HG03521 (cell line): ENCODE measurements at regions not wholly inside any gene's neighbourhood (a gene's known extent, or its start where the extent isn't known, plus 50 kb on each side); places are given as distances from the start of the nearest gene placed in this dataset.
"Not testable (repeated sequence)": the region's sequence is repeated elsewhere in the genome, so short reads cannot be mapped to it uniquely, and the experiment has no call there.

Experiments used
- ATAC-seq: cut with Tn5 transposase; IDR thresholded peaks from one replicate; pipeline ENCODE4 v1.9.1; 2021; ENCODE audit warnings: mild to moderate bottlenecking, moderate library complexity; ENCODE audit not compliant: unreplicated experiment

GRCh38 chr20:18876394-18876793 lies 62.8 kb downstream of the SCP2D1 start:
- not testable (repeated sequence) for ATAC-seq

GRCh38 chr20:18879262-18879661 lies 65.7 kb downstream of the SCP2D1 start:
- no peak for ATAC-seq

DNA sequence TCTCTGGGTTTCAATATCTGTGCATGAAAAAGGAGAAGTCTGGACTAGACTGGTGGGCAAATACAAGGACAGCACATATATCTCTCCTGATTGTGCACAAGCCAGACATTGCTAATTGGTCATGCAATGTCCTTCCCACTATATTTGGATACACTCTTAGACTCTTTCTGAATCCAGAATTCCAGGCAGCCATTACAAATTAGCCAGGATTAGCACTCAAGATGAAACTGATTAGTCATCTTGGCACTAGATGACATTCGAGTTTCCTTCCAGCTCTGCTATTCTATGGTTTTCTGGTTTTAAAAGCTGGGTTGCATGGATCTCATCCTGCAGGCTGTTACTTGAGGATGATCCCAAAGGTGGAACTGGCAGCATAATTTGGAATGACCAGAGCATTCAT lies 73.2 kb downstream of the SCP2D1 start:
- ATAC-seq: no peak

DNA sequence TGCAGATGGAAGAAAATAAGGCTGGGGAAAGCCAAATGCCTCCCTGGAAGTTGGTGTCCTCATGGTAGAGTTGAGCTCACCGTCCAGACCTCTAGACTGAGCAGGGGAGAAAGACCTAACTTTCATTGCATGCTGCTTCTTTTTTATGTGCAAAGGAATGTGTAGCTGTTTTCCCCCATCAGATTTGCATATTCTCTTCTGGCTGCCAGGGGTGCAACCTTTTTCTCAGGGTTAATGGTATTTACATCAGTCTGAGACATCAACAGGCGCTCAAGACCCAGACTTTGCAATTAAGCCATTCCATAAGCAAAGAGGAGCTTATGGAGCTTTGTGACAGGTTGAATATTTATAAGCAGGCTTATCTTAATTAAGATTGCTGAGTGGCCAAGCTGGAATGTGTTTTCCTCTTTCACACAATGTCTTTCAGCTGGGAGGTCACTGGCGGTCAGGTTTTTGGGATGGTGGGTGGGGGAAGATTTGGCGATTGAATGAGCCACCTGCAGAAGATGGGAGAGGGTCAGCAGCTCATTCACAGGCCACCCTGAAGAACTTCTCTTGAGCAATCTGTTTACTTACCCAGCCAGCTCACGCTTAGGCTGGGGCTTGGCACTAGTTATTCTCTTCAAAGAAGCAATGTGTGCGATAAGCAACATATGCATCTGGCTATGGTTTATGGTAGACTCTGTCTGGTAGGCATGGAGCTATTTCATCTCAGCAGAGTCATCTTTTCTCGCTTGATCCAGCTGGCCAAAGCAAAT lies 88.6 kb downstream of the SCP2D1 start:
- ATAC-seq: no peak

- ATAC-seq: no peak
These were observed 90.6 kb downstream of the SCP2D1 start for GRCh38 chr20:18904192-18904591.

DNA sequence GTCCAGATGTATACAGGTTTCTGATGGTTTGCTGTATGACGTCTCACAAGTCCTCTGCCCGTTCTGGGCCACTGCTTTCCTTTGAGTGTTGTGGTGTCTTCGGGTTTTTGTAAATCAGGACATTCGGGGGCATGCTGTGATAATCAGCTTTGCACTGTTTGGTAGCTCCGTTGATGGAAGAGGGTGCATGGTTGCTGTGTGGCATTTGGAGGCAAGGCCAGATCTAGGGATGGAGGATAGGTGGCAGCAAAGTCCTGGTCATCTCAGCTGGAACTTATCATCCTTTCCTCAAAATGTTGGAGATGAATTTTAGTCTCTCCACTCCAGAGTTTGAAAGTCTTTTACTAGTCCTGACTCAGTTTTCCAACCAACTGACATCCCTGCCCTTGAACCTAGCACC lies 91.0 kb downstream of the SCP2D1 start:
- ATAC-seq: no peak

- no peak for ATAC-seq
These were observed 92.5 kb downstream of the SCP2D1 start for GRCh38 chr20:18906046-18906445.

DNA sequence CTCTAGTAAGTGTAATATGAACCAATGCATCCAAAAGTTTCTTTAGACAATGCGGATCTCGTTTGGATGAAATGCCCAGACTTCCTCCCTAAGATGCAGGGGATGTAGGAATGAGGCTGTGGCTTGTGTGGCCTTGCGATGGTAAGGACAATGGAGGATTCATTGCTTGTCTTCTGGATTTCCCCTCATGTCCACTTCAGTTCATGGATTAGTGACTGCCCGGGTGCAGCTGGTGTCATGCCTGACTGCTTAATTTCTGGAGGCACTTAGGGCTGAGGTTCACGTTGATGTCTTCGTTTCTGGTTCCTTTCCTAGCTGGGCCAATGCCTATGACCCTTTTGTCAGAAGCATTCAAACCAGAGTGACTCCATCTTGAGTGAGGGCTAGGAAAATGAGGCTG lies 93.8 kb downstream of the SCP2D1 start:
- ATAC-seq: no peak

DNA sequence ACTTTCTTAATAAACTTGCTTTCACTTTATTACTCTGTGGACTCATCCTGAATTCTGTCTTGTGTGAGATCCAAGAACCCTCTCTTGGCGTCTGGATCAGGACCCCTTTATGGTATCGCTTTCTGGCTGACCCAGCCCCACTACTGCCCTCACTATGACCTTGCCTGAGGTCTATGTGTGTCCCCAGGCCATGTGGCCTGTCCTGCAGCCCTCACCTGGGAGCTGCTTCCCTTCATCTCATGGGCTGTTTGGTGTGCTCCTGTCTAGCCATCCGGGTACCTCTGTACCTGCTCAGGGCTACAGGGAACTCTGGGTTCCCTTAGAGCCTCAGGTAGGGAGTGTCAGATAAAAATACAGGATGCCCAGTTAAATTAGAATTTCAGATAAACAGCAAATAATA lies 94.5 kb downstream of the SCP2D1 start:
- ATAC-seq: no peak

GRCh38 chr20:18909254-18909653 lies 95.7 kb downstream of the SCP2D1 start:
- no peak for ATAC-seq

DNA sequence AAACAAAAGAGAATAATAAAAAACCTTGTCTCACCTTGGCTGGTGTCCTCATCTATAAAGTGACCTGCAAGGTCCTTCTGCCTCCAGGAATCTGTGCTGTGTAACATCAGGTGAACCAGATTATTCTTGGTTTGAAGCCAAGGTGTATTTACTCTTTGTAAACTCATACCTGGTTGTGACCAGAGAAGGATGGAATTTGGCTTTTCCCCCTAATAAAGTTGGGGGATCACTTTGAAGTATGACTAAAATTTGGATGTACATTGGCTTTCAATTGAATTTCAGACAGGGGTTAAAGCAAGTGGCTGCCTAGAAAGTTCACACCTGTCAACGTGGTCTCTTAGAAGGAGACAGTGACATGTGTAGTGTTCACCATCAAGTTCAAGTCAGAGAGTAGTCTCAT lies 100.1 kb downstream of the SCP2D1 start:
- no peak for ATAC-seq

DNA sequence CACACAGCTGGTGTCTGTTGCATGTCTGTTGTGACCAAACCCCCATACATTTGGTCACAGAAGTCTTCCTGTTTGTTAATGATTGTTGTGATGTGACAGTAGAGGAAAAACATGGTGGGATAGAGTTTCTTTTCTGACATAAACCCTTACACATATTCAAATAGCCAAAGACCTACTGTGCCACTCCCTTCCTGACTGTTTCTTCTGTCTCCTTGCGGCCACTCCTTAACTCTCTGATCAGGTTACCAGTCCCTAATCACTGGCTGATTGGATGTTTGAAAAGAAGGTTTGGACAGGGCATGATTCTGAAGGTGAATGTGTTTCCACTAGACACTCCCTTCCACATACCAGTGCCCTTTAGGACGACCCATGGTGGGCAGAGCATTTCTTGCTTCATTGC lies 101.2 kb downstream of the SCP2D1 start:
- no peak for ATAC-seq

DNA sequence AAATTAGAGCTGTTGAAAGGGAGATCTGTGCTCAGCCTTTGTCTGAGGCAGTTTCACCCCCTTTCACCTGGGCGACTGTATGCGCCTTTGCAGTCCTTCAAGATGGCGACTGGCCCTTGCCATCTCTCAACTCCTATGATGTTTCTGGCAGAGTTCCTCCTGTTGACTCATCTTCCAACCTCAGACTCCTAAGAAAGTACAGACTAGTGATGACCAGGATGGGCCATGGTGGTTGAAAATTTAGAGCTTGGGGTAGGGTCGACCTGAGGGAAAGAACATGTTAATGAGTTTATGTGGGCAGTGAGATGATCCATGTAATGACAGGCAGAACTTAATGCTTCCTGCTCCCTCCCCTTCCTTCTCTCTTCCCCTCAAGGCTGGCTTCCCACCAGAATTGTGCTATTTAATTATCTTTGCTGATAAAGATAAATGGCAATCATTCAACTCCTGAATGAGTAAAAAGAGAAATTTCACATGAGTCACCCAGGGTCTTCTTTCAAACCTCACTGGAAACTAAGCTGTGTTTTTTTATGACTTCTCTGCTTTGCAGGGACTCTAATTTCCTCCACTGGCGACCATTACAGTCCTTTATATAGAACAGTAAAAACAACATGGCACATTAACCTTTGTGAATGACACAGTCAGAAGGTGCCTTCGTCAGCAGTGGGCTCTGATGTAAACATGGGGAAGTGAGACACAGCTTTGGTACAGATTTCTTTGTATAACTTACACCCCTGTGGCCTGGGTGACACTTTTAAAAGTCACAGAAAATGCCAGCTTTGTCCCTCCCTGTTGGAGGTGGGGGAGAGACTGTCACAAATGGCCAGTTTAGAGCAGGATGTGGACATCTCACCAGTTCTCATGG lies 103.5 kb downstream of the SCP2D1 start:
- no peak for ATAC-seq

GRCh38 chr20:18919996-18920395 lies 106.4 kb downstream of the SCP2D1 start:
- ATAC-seq: no peak

DNA sequence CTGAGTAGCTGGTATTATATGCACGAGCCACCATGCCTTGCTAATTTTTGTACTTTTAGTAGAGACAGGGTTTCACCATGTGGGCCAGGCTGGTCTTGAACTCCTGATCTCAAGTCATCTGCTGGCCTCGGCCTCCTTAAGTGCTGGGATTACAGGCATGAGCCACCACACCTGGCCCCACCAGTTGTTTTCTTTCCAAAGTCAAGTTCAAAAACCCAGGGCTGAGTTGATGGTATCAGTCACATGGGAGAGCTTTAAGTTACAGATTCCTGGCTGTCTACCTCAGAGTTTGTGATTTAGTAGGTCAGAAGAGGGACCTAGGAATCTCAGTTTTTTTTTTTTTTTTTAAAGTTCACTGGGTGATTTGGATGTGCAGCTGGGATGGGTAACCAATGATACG lies 107.7 kb downstream of the SCP2D1 start:
- no peak for ATAC-seq

DNA sequence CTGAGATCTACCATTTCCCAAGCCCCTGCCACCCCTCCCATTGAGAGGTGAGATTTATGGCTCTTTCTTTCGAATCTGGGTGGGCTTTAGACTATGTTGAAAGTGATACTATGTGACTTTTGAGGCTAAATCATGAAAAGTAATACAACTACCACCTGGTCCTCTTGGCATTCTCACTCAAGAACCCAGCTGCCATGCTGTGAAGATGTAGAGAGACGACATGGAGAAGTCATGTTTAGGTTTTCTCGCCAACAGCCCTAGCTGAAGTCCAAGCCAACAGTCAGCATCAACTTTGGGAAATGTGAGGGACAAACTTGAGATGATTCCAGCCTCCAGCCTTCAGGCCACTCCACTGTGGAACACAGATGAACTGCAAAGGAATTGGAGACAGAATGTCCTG lies 108.7 kb downstream of the SCP2D1 start:
- ATAC-seq: no peak

DNA sequence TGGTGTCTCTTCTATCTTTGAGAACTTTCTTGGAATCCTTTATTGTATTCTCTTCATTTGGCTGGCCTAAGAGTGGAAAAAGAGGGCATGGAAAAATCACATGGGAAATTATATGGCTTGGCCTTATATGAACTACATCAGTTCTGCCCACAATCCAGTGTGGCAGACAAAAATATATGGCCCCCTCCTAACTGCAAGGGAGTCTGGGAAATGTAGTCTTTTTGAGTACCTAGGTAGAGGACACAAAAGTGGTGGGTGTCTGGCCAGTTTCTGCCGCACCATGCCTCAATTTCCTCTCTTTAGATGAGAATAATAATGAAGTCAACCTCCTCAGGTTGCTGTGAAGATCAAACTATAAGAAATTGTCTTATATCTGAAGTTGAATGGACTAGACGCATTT lies 109.3 kb downstream of the SCP2D1 start:
- ATAC-seq: no peak

DNA sequence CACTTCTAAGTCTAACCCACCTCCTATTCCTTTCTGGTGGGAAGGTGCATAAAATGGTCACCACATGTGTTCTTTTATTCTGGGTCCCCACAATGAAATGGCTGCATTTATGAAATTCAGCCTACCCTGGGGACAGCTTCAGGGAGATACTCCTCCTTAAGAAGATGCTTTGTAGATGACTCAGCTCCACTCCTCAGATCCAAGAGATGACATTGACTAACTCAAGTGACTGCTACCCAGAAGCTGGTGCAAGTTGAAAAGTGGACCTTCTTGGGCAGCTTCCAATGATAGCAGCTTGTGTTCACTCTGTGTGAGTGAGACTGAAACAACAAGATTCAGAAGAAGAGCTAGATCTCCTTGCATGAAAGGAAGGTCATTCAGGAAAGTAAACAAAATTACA lies 113.4 kb downstream of the SCP2D1 start:
- no peak for ATAC-seq

DNA sequence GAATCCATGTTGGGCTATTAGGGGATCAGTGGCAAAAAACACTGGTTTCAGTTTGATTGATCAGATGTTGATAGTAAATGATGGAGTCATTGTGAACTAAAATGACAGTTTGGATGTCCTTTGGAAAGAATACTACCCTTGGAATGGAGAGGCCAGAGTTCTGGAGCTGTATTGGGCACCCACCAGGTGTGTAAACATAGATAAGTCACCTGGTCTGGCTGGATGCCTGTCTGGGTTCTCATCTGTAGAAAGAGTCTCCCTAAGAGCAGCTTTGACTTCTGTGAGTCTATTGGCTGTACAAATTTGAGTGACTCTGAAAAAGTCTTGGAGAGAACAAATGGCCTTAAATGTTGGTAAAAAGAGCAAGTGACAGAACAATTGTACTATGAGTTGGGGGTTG lies 115.0 kb downstream of the SCP2D1 start:
- ATAC-seq: no peak

GRCh38 chr20:18929800-18930199 lies 116.2 kb downstream of the SCP2D1 start:
- ATAC-seq: no peak

GRCh38 chr20:18943542-18943941 lies 130.0 kb downstream of the SCP2D1 start:
- ATAC-seq: no peak

GRCh38 chr20:18956890-18957289 lies 143.3 kb downstream of the SCP2D1 start:
- ATAC-seq: no peak
